Stimulated activated naive CD8-positive, alpha-beta T cell treated with anti-CD3 and anti-CD28 coated beads, Interleukin-15, Interleukin-2, amounts not matched to agents 100 ng/mL and 50 ng/mL, for 24 hours (primary cell): ENCODE measurements at regions not wholly inside any gene's neighbourhood (a gene's known extent, or its start where the extent isn't known, plus 50 kb on each side); places are given as distances from the start of the nearest gene placed in this dataset.

ENCODE experiments used
- H3K27ac Mint-ChIP-seq: one replicate; pipeline ENCODE4 v1.8.0; 2021; ENCODE audit warnings: mild to moderate bottlenecking, mixed read lengths
- H3K27me3 Mint-ChIP-seq: one replicate; pipeline ENCODE4 v1.8.0; 2021; ENCODE audit warnings: mixed read lengths
- H3K36me3 Mint-ChIP-seq: one replicate; pipeline ENCODE4 v1.8.0; 2021; ENCODE audit warnings: low read depth, mixed read lengths
- H3K4me1 Mint-ChIP-seq: one replicate; pipeline ENCODE4 v1.8.0; 2021; ENCODE audit warnings: low read depth, mixed read lengths
- H3K4me3 Mint-ChIP-seq: one replicate; pipeline ENCODE4 v1.8.0; 2021; ENCODE audit warnings: mild to moderate bottlenecking, mixed read lengths
- H3K9me3 Mint-ChIP-seq: one replicate; pipeline ENCODE4 v1.8.0; 2021; ENCODE audit warnings: mixed read lengths

DNA sequence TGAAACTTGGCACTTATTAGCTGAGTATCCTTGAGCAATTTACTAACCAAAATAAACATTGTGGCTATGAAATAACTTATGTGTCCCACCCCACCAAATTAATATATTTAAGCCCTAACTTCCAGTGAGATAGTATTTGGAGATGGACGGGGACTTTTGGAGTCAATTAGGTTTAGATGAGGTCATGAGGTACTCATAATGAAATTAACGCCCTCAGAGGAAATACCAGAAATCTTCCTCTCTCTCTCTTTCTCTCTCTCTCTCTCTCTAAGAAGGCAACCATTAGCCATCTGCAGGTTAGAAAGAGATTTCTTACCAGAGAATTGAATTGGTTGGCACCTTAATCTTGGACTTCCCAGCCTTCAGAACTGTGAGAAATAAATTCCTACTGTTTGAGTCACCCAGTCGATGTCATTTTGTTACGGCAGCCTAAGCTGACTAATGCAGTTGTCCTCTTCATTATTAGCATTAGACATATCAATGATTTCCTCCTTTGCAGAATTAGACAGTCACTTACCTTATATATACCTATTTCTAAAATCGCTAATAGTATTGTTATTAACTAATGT is 1284.0 kb downstream of the FAM181B start:
- Mint-ChIP-seq H3K9me3 (peaks cover 10% of the 10 kb centered on the region), H3K4me1 (no peaks in the 10 kb centered on the region), H3K4me3 (no peak overlapping the region), H3K27me3 (no peaks in the 10 kb centered on the region), H3K36me3 (no peaks in the 10 kb centered on the region), H3K27ac (no peak overlapping the region)

DNA sequence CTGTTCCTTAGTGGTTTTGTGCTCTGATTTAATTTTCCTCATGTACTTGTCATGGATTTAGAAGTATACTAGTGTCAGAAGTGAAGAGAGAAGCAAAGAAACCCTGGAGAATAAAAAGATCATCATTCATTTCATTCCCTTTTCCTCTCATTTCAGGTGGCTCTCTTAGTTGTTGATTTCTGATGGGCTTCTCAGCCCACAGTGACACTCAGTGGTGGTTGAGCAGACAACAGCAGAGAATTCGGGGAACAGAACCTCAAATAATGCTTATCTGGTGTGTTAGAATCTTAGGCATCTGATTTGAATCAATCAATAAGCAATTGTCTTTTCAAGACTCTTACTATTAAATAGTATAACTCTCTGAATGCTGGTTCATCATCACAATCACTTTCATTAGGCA is 1289.4 kb downstream of the FAM181B start:
- no peaks in the 10 kb centered on the region for H3K36me3 Mint-ChIP-seq
- H3K27ac Mint-ChIP-seq, result no peak overlapping the region
- H3K27me3 Mint-ChIP-seq, result no peaks in the 10 kb centered on the region
- no peak overlapping the region for H3K4me3 Mint-ChIP-seq
- H3K4me1 Mint-ChIP-seq, result no peaks in the 10 kb centered on the region
- H3K9me3 Mint-ChIP-seq, result no peaks in the 10 kb centered on the region

DNA sequence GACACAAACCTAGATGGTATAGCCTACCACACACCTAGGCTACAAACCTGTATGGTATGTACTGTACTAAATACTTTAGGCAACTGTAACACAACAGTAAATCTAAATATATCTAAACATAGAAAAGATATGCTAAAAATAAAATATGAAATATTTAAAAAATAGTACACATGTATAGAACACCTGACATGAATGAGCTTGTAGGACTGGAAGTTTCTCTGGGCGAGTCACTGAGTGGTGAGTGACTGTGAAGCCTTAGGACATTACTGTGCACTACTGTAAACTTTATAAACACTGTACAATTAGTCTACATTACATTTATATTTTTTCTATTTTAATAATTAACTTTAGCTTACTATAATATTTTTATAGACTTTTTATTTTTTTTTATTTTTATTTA is 1301.3 kb downstream of the FAM181B start:
- H3K27ac Mint-ChIP-seq, result no peak overlapping the region
- no peaks in the 10 kb centered on the region for H3K27me3 Mint-ChIP-seq
- peaks cover 7% of the 10 kb centered on the region for H3K9me3 Mint-ChIP-seq
- H3K4me1 Mint-ChIP-seq, result no peaks in the 10 kb centered on the region
- H3K4me3 Mint-ChIP-seq, result no peak overlapping the region
- no peaks in the 10 kb centered on the region for H3K36me3 Mint-ChIP-seq

DNA sequence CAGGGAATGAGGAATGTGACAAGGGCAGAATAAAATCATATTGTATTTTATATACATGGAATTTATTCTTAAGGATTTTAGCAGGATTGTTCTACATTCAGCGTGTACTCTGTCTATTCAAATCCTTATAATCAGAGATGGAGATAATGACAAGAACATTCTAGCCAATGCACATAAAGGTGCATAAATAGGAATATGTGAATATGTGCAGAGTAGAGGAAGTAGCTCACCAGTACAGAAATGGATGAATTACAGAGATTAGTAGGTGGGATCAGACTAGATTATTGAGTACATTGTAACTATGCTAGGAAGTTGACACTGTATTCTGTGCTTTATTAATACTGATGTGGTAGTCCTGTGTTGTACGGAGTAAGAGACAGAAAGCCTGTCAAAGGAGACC is 1308.8 kb downstream of the FAM181B start:
- Mint-ChIP-seq H3K4me1 (no peaks in the 10 kb centered on the region), H3K4me3 (no peak overlapping the region), H3K27ac (no peak overlapping the region), H3K27me3 (no peaks in the 10 kb centered on the region), H3K9me3 (peaks cover 4% of the 10 kb centered on the region), H3K36me3 (no peaks in the 10 kb centered on the region)

DNA sequence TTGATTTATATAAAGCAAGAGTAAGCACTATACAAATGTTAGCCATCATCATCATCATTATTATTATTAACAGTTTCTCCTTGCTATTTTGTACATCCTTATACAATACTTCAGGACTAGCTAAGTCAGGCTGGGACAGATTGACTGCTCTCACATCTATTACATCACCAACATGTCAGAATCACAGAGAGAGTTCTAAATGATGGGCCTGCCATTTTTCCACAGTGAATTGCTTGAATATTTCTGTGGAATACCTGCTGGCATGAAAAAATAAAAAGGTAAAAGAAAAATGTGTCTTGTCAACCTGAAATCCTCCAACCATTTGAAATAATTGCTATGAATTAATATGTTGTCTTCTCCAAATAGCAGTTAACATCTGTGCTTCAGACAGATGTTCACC is 1311.3 kb downstream of the FAM181B start:
- H3K27me3 Mint-ChIP-seq, result no peaks in the 10 kb centered on the region
- no peak overlapping the region for H3K4me3 Mint-ChIP-seq
- no peaks in the 10 kb centered on the region for H3K36me3 Mint-ChIP-seq
- no peak overlapping the region for H3K27ac Mint-ChIP-seq
- no peaks in the 10 kb centered on the region for H3K4me1 Mint-ChIP-seq
- H3K9me3 Mint-ChIP-seq, result no peaks in the 10 kb centered on the region

DNA sequence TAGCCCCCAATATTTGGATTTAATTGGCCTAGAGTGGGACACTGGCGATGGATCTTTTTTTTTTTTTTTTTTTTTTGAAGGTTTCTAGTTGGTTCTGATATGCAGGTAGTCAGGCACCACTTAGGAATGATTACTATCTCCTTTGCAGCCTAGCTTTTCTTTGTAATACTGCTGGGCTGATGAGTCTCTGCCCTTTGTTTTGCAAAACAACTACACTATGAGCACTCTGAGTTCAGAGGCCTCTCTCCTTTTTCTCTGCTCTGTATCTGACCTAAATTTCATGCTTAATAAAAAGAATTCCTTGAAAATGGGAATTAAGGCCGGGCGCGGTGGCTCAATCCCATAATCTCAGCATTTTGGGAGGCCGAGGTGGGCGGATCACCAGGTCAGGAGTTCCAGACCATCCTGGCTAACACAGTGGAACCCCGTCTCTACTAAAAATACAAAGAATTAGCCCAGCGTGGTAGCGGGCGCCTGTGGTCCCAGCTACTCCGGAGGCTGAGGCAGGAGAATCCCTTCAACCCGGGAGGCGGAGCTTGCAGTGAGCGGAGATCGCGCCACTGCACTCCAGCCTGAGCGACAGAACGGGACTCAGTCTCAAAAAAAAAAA is 1312.3 kb downstream of the FAM181B start:
- no peaks in the 10 kb centered on the region for H3K27me3 Mint-ChIP-seq
- no peaks in the 10 kb centered on the region for H3K4me1 Mint-ChIP-seq
- H3K27ac Mint-ChIP-seq, result no peak overlapping the region
- H3K36me3 Mint-ChIP-seq, result no peaks in the 10 kb centered on the region
- H3K9me3 Mint-ChIP-seq, result no peaks in the 10 kb centered on the region
- no peak overlapping the region for H3K4me3 Mint-ChIP-seq

DNA sequence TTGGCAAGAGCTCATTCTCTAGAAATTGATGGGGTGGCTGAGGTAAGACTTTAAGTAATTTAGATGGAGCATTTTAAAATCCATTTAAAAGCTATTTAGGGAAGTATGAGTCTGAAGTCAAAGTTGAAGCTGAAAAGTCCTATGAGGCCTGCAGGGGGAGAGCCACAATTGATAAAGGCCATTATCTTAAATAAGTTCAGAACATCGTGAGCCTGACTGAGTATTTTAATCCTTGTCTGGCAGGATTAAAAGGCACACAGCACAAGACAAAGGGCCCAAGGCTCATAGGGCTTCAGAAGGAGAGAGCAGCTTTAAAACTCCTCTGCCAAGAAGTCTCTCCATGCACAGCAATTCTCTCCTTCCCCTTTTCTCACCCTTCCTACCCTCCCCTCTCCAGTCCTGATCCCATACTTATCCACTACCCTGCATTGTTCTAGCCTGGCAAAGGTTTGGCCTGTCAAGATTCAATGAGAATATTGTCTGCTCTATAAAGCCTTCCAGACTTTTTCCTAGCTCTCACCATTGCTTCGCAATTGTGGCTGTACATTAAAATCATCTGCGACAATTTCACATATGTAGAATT is 1312.9 kb downstream of the FAM181B start:
- Mint-ChIP-seq H3K36me3 (no peaks in the 10 kb centered on the region), H3K27me3 (no peaks in the 10 kb centered on the region), H3K9me3 (no peaks in the 10 kb centered on the region), H3K4me1 (no peaks in the 10 kb centered on the region), H3K27ac (no peak overlapping the region), H3K4me3 (no peak overlapping the region)

DNA sequence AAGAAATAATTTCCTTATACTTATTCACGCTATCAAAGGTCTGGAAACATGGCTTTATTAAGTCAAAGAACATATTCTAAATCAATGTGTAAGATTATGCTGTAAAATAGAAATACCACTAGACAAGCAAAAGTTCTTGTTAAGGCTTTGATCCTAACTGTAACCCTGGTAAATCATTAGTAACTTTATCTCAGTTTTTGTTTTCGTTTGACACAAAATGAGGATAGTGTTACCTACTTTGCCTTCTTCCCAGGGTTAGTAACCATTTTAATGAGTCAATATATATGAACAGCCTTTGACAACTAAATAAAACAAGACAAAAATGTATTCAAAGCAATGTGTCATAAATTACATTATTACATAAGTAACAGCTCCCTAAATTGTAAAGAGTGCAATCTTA is 1336.3 kb downstream of the FAM181B start:
- H3K4me1 Mint-ChIP-seq, result no peaks in the 10 kb centered on the region
- no peaks in the 10 kb centered on the region for H3K27me3 Mint-ChIP-seq
- H3K4me3 Mint-ChIP-seq, result no peak overlapping the region
- H3K9me3 Mint-ChIP-seq, result no peaks in the 10 kb centered on the region
- no peak overlapping the region for H3K27ac Mint-ChIP-seq
- no peaks in the 10 kb centered on the region for H3K36me3 Mint-ChIP-seq

DNA sequence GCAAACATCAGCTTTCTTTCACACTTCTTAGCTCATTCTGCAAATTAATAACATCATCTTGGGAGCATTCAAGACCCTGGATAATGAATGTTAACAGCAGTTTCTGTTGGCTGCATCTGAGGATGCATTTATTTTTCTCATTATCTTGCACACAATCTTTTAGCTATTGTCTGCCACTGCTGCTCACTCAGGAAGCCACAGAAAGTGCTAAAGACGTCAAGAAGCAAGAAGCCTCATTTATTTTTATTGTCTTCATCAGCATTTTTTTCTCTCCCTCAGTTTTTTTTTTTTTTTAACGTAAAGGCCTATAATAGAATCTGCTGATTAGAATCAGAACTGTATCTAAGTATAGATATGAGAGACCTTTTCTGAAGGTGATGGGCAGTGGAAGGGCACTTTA is 1339.4 kb downstream of the FAM181B start:
- Mint-ChIP-seq H3K4me3 (no peak overlapping the region), H3K36me3 (no peaks in the 10 kb centered on the region), H3K4me1 (no peaks in the 10 kb centered on the region), H3K27ac (no peak overlapping the region), H3K27me3 (no peaks in the 10 kb centered on the region), H3K9me3 (no peaks in the 10 kb centered on the region)

DNA sequence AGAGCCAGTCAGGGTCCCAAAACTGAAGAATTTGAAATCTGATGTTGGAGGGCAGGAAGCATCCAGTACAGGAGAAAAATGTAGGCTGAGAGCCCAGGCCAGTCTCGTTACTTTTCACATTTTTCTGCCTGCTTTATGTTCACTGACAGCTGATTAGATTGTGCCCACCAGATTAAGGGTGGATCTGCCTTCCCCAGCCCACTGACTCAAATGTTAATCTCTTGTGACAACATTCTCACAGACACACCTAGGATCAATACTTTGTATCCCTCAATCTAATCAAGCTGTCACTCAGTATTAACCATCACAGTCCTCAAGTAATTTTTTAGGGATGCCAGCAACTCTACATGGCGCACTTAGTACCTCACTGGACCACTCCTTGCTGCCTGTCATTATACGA is 1345.3 kb downstream of the FAM181B start:
- Mint-ChIP-seq H3K4me1 (no peaks in the 10 kb centered on the region), H3K9me3 (no peaks in the 10 kb centered on the region)

DNA sequence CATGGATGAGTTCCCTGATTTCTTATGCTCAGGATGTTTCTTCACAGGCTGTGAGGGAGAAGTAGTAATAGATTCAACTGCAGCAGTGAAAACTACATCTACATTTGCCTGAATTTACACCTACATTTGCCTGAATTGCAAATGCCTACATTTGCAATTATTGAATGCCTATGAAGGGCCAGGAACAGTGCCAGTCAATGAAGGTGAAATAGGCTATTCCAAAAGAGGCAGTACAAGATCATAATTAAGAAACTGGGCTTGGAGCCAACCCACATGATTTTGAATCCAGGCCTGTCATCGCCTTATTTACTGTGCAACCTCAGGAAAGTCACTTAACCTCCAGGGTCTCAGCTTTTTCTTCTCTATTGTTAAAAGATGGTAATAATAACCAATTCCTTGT is 1353.3 kb downstream of the FAM181B start:
- no peaks in the 10 kb centered on the region for H3K4me1 Mint-ChIP-seq
- peaks cover 4% of the 10 kb centered on the region for H3K9me3 Mint-ChIP-seq
- H3K27me3 Mint-ChIP-seq, result no peaks in the 10 kb centered on the region
- H3K36me3 Mint-ChIP-seq, result no peaks in the 10 kb centered on the region
- H3K27ac Mint-ChIP-seq, result no peak overlapping the region
- no peak overlapping the region for H3K4me3 Mint-ChIP-seq

More for the DNA sequence above, 1345.3 kb downstream of the FAM181B start:
- H3K36me3 Mint-ChIP-seq, result no peaks in the 10 kb centered on the region
- H3K4me3 Mint-ChIP-seq, result no peak overlapping the region
- no peak overlapping the region for H3K27ac Mint-ChIP-seq
- H3K27me3 Mint-ChIP-seq, result no peaks in the 10 kb centered on the region

DNA sequence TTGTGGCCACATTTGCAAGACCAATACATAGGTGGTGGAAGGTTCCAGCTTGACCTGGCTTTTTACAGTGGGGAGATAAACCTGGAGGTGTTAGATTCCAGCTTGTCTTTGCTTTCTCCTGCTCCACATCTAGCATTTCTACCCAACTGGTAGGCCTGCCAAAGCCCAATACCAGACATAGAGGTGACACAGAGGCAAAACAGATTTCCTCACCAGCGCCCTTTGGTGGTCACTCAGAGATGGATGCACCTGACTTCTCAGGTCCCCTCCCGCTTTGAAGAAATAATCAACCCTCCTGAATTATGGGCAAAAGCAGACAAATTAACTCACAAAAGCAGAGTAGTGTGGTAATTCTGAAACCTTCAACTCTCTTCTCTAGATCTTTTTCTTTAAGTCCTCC is 1356.2 kb downstream of the FAM181B start:
- no peaks in the 10 kb centered on the region for H3K27me3 Mint-ChIP-seq
- H3K36me3 Mint-ChIP-seq, result no peaks in the 10 kb centered on the region
- H3K4me3 Mint-ChIP-seq, result no peak overlapping the region
- H3K27ac Mint-ChIP-seq, result no peak overlapping the region
- H3K4me1 Mint-ChIP-seq, result no peaks in the 10 kb centered on the region
- peaks cover 16% of the 10 kb centered on the region for H3K9me3 Mint-ChIP-seq

DNA sequence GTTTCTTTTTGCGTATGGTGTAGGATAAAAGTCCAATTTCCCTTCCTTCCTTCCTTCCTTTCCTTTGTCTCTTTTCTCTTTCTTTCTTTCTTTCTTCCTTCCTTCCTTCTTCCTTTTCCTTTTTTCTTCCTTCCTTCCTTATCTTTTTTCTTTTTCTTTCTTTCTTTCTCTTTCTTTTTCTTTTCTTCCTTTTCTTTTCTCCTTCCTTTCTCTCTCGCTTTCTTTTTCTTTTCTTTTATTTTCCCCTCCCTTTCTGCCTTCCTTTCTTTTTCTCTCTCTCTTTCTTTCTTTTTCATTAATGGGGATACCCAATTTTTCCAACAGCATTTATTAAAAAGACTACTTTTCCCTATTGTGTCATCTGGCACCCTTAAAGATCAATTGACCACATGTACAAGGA is 1359.7 kb downstream of the FAM181B start:
- Mint-ChIP-seq H3K27me3 (no peaks in the 10 kb centered on the region), H3K9me3 (peaks cover 16% of the 10 kb centered on the region), H3K36me3 (no peaks in the 10 kb centered on the region), H3K4me3 (no peak overlapping the region), H3K4me1 (no peaks in the 10 kb centered on the region), H3K27ac (no peak overlapping the region)

DNA sequence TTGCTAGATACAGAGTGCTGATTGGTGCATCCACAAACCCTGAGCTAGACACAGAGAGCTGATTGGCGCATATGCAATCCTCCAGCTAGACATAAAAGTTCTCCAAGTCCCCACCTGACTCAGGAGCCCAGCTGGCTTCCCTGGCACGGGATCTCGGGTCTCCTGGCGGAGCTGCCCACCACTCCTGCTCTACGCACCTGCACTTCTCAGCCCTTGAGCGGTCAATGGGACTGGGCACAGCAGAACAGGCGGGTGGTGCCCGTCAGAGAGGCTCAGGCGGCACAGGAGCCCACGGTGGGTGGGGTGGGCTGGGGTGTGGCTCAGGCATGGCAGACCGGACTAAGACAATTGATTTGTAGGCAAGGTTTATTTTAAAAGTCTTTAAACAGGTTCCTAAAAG is 1365.5 kb downstream of the FAM181B start:
- Mint-ChIP-seq H3K9me3 (peaks cover 5% of the 10 kb centered on the region), H3K27ac (no peak overlapping the region), H3K27me3 (no peaks in the 10 kb centered on the region), H3K4me1 (no peaks in the 10 kb centered on the region), H3K4me3 (no peak overlapping the region), H3K36me3 (no peaks in the 10 kb centered on the region)

DNA sequence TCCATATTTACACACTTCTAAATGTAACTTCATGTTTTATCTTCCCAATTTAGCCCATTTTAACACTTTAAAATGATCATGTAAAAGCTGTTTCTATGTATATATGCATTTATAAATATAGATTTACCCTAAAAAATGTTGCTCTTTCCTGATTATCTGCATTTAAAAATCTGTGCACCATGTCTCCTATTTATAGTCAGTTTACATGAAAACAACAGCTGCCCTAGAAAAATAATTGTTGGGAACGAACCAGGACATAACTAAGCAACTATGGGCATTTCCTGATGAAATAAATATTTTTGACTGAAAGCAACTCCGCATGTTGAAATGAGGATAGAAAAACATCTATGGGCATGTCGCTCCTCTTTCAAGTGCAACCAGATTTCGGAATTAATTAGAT is 1368.2 kb downstream of the FAM181B start:
- Mint-ChIP-seq H3K27me3 (no peaks in the 10 kb centered on the region), H3K4me3 (no peak overlapping the region), H3K4me1 (no peaks in the 10 kb centered on the region), H3K36me3 (no peaks in the 10 kb centered on the region), H3K9me3 (no peaks in the 10 kb centered on the region), H3K27ac (no peak overlapping the region)

DNA sequence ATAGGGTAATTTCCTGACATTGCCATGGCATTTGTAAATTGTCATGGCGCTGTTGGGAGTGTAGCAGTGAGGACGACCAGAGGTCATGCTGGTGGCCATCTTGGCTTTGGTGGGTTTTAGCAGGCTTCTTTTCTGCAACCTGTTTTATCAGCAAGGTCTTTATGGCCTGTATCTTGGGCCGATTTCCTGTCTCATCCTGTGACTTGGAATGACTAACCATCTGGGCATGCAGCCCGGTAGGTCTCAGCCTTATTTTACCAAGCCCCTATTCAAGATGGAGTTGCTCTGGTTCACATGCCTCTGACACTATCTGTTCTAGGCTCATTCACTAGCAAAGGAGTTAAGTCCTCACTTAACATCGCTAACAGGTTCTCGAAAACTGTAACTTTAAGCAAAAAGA is 1374.2 kb downstream of the FAM181B start:
- no peaks in the 10 kb centered on the region for H3K36me3 Mint-ChIP-seq
- no peaks in the 10 kb centered on the region for H3K4me1 Mint-ChIP-seq
- no peaks in the 10 kb centered on the region for H3K27me3 Mint-ChIP-seq
- H3K27ac Mint-ChIP-seq, result no peak overlapping the region
- H3K9me3 Mint-ChIP-seq, result peaks cover 15% of the 10 kb centered on the region
- no peak overlapping the region for H3K4me3 Mint-ChIP-seq
